SU-DHL-6 (cell line): ENCODE measurements at regions not wholly inside any gene's neighbourhood (a gene's known extent, or its start where the extent isn't known, plus 50 kb on each side); places are given as distances from the start of the nearest gene placed in this dataset.

Source experiments
- H2AFZ ChIP-seq: fragments of 200-600 bp; sonication (generic); 2 replicates; pipeline ENCODE4 v1.6.1; 2014; ENCODE audit warnings: low read depth, mild to moderate bottlenecking, moderate library complexity, mixed read lengths, antibody characterized with exemption, low read length; ENCODE audit not compliant: severe bottlenecking
- H3F3A ChIP-seq: fragments of 200-600 bp; shearing (Covaris generic); 2 replicates; pipeline ENCODE4 v1.6.0; 2016; ENCODE audit warnings: antibody characterized with exemption, mild to moderate bottlenecking; ENCODE audit not compliant: insufficient read depth
- H3K27ac ChIP-seq: fragments of 200-600 bp; sonication (generic); 2 replicates; pipeline ENCODE4 v1.5.1; 2016; ENCODE audit warnings: low read depth, mild to moderate bottlenecking, low read length, moderate library complexity, mixed read lengths
- H3K27me3 ChIP-seq: fragments of 200-600 bp; sonication (generic), shearing (Covaris generic); 2 replicates; pipeline ENCODE4 v1.6.0; 2014; ENCODE audit warnings: mild to moderate bottlenecking, low read length
- H3K36me3 ChIP-seq: fragments of 200-600 bp; sonication (generic); 2 replicates; pipeline ENCODE4 v1.6.1; 2014; ENCODE audit warnings: mild to moderate bottlenecking, low read length, mixed read lengths
- H3K4me2 ChIP-seq: fragments of 300-600, 200-600 bp; shearing (Covaris generic), sonication (generic); 2 replicates; pipeline ENCODE4 v1.6.0; 2014; ENCODE audit warnings: low read length, low read depth, mild to moderate bottlenecking; ENCODE audit not compliant: poor library complexity, severe bottlenecking
- H3K4me3 ChIP-seq: fragments of 200-600 bp; sonication (generic); 2 replicates; pipeline ENCODE4 v1.5.1; 2014; ENCODE audit warnings: antibody characterized with exemption, low read length, mild to moderate bottlenecking, mixed read lengths; ENCODE audit not compliant: insufficient read depth, poor library complexity, severe bottlenecking
- H3K79me2 ChIP-seq: fragments of 200-600 bp; sonication (generic); 2 replicates; pipeline ENCODE4 v1.6.1; 2014; ENCODE audit warnings: mild to moderate bottlenecking, low read length, moderate library complexity; ENCODE audit not compliant: insufficient read depth
- H3K9ac ChIP-seq: fragments of 200-600 bp; sonication (generic); 2 replicates; pipeline ENCODE4 v1.7.0; 2014; ENCODE audit warnings: mild to moderate bottlenecking, low read length
- H3K9me2 ChIP-seq: fragments of 200-600 bp; sonication (generic); replicated peaks from 2 replicates; pipeline ENCODE4 v1.6.1; 2014; ENCODE audit warnings: low read length; ENCODE audit not compliant: insufficient read depth
- H3K9me3 ChIP-seq: fragments of 200-600 bp; sonication (generic); 2 replicates; pipeline ENCODE4 v1.6.1; 2014; ENCODE audit warnings: low read length, mixed read lengths; ENCODE audit not compliant: insufficient read depth
- H4K20me1 ChIP-seq: fragments of 200-600 bp; sonication (generic); 2 replicates; pipeline ENCODE4 v1.6.1; 2014; ENCODE audit warnings: low read depth, mild to moderate bottlenecking, antibody characterized with exemption, low read length, moderate library complexity, mixed read lengths
- EZH2phosphoT487 ChIP-seq: fragments of 200-600 bp; sonication (generic), shearing (Covaris generic); conservative IDR thresholded peaks from 2 replicates; pipeline ENCODE4 v1.6.1; 2018; ENCODE audit warnings: mild to moderate bottlenecking, antibody characterized with exemption, low read length, moderate library complexity, mixed read lengths
- TF ChIP-seq, protein P1 (sequence below): fragments of 200-600 bp; sonication (generic); IDR thresholded peaks from one replicate; pipeline ENCODE4 v1.5.1; 2017; ENCODE audit warnings: antibody characterized with exemption, mild to moderate bottlenecking, low read length, moderate library complexity; ENCODE audit not compliant: insufficient read depth, poor library complexity, severe bottlenecking

- H3K36me3 ChIP-seq = no peaks in the 10 kb centered on the region
- TF ChIP-seq, protein P1, sequence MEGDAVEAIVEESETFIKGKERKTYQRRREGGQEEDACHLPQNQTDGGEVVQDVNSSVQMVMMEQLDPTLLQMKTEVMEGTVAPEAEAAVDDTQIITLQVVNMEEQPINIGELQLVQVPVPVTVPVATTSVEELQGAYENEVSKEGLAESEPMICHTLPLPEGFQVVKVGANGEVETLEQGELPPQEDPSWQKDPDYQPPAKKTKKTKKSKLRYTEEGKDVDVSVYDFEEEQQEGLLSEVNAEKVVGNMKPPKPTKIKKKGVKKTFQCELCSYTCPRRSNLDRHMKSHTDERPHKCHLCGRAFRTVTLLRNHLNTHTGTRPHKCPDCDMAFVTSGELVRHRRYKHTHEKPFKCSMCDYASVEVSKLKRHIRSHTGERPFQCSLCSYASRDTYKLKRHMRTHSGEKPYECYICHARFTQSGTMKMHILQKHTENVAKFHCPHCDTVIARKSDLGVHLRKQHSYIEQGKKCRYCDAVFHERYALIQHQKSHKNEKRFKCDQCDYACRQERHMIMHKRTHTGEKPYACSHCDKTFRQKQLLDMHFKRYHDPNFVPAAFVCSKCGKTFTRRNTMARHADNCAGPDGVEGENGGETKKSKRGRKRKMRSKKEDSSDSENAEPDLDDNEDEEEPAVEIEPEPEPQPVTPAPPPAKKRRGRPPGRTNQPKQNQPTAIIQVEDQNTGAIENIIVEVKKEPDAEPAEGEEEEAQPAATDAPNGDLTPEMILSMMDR = no peak
- TF ChIP-seq EZH2phosphoT487 = no peak
- no peak overlapping the region for H3K4me3 ChIP-seq
- H4K20me1 ChIP-seq = no peaks in the 10 kb centered on the region
- no peak overlapping the region for H3K4me2 ChIP-seq
- no peaks in the 10 kb centered on the region for H3K9me2 ChIP-seq
- H3K27ac ChIP-seq = no peak overlapping the region
- no peaks in the 10 kb centered on the region for H3K27me3 ChIP-seq
- no peaks in the 10 kb centered on the region for H3K79me2 ChIP-seq
- no peak overlapping the region for H3K9ac ChIP-seq
- no peaks in the 10 kb centered on the region for H3F3A ChIP-seq
- no peak overlapping the region for H2AFZ ChIP-seq
- H3K9me3 ChIP-seq = no peaks in the 10 kb centered on the region
These were observed 330.1 kb downstream of the CDH11 start for GRCh38 chr16:64791756-64792155.

GRCh38 chr16:64784635-64785034 lies 337.2 kb downstream of the CDH11 start:
- Histone ChIP-seq H3K9me2 (no peaks in the 10 kb centered on the region), H2AFZ (no peak overlapping the region), H3K4me2 (no peak overlapping the region), H3K27me3 (no peaks in the 10 kb centered on the region), H4K20me1 (no peaks in the 10 kb centered on the region), H3K27ac (no peak overlapping the region), H3K4me3 (no peak overlapping the region), H3K9me3 (no peaks in the 10 kb centered on the region), H3K9ac (no peak overlapping the region), H3F3A (no peaks in the 10 kb centered on the region), H3K36me3 (no peaks in the 10 kb centered on the region), H3K79me2 (no peaks in the 10 kb centered on the region)
- TF ChIP-seq EZH2phosphoT487 = no peak
- TF ChIP-seq, protein P1 = no peak

- Histone ChIP-seq H3F3A (no peaks in the 10 kb centered on the region), H2AFZ (no peak overlapping the region), H3K27me3 (no peaks in the 10 kb centered on the region), H3K9me2 (no peaks in the 10 kb centered on the region), H3K9me3 (no peaks in the 10 kb centered on the region), H3K27ac (no peak overlapping the region), H4K20me1 (no peaks in the 10 kb centered on the region), H3K36me3 (no peaks in the 10 kb centered on the region), H3K9ac (no peak overlapping the region), H3K4me2 (no peak overlapping the region), H3K4me3 (no peak overlapping the region), H3K79me2 (no peaks in the 10 kb centered on the region)
- TF ChIP-seq EZH2phosphoT487 = no peak
- TF ChIP-seq, protein P1 = no peak
These were observed 339.4 kb downstream of the CDH11 start for GRCh38 chr16:64782484-64782883.
